ENCODE measurements at regions not wholly inside any gene's neighbourhood (a gene's known extent, or its start where the extent isn't known, plus 50 kb on each side); places are given as distances from the start of the nearest gene placed in this dataset.

DNA sequence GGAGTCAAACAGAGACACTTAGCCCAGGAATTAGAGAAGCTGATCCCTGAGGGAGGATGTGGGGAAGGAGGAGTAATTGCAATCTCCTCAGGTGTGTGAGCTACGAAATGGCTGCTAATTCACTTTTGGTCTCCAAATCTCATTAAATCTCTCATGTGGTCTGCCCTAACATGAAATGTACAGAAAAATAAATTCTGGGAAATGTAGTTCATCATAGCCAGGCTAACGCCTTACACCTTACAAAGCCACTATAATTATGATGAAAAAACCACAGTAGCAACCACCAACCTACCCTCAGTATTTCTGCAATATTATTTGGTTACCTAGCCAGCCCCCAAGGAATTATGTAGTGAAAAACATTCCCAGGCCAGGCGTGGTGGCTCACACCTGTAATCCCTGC is 354.0 kb downstream of the TMEM167A start:
- TF ChIP-seq, protein P1, sequence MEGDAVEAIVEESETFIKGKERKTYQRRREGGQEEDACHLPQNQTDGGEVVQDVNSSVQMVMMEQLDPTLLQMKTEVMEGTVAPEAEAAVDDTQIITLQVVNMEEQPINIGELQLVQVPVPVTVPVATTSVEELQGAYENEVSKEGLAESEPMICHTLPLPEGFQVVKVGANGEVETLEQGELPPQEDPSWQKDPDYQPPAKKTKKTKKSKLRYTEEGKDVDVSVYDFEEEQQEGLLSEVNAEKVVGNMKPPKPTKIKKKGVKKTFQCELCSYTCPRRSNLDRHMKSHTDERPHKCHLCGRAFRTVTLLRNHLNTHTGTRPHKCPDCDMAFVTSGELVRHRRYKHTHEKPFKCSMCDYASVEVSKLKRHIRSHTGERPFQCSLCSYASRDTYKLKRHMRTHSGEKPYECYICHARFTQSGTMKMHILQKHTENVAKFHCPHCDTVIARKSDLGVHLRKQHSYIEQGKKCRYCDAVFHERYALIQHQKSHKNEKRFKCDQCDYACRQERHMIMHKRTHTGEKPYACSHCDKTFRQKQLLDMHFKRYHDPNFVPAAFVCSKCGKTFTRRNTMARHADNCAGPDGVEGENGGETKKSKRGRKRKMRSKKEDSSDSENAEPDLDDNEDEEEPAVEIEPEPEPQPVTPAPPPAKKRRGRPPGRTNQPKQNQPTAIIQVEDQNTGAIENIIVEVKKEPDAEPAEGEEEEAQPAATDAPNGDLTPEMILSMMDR (IDR thresholded peaks at IDR 0.05; ENCODE audit: control extremely low read depth in 1 of 3, insufficient read depth in 1 of 3, low read depth in 1 of 3, low read length in 3 of 3) = no peak
- no peak for TF ChIP-seq CEBPB (IDR thresholded peaks at IDR 0.05; ENCODE audit: low read depth, low read length)
- TF ChIP-seq ZNF274 (IDR thresholded peaks at IDR 0.05; ENCODE audit: borderline replicate concordance, extremely low read depth, low read length) = no peak
- TF ChIP-seq, protein P2, sequence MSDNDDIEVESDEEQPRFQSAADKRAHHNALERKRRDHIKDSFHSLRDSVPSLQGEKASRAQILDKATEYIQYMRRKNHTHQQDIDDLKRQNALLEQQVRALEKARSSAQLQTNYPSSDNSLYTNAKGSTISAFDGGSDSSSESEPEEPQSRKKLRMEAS (IDR thresholded peaks at IDR 0.05) = no peak
- TF ChIP-seq HDAC6 (IDR thresholded peaks at IDR 0.05; ENCODE audit: low read depth, low read length) = no peak
- TF ChIP-seq CHD2 (IDR thresholded peaks at IDR 0.05; ENCODE audit: low read length) = no peak
- no peak for TF ChIP-seq POLR2A (IDR thresholded peaks at IDR 0.05; ENCODE audit: control extremely low read depth in 1 of 2, low read depth in 2 of 2, low read length in 2 of 2)
- TF ChIP-seq YY1 (IDR thresholded peaks at IDR 0.05; ENCODE audit: low read depth, low read length) = no peak
- no peak for TF ChIP-seq SIN3A (conservative IDR thresholded peaks at IDR 0.05 in 1 of 2, IDR thresholded peaks at IDR 0.05 in 1 of 2; ENCODE audit: low read depth in 1 of 2, low read length in 2 of 2)

Measured in H1 (cell line).